H1 (cell line): ENCODE measurements at regions not wholly inside any gene's neighbourhood (a gene's known extent, or its start where the extent isn't known, plus 50 kb on each side); places are given as distances from the start of the nearest gene placed in this dataset.

ENCODE experiments used
- CTCF ChIA-PET: fragments of 300-600 bp; sonication (Branson Sonifier 250); formaldehyde crosslinking; loops from one replicate; lab custom pipeline; 2021; ENCODE audit not compliant: partially characterized antibody; lab: Charles Lee
- POLR2A ChIA-PET: fragments of 300-600 bp; sonication (Branson Sonifier 250); formaldehyde crosslinking; loops from one replicate; lab custom pipeline; 2021; ENCODE audit warnings: inconsistent platforms; ENCODE audit not compliant: partially characterized antibody; lab: Charles Lee
- DNase-seq, 2 experiments: peaks; one replicate each; pipeline versions ENCODE4 v3.0.0 to v3.0.0-alpha.2; 2010 to 2022; ENCODE audit warnings: low spot score in 2 of 2, low read depth in 1 of 2, mixed read lengths in 1 of 2
- FAIRE-seq: peaks from 2 replicates; lab custom pipeline; 2011; peaks lifted over from hg19 to GRCh38; lab: Jason Lieb, UNC
- H2AFZ ChIP-seq: 2 replicates; pipeline ENCODE4 v1.8.1; 2012; ENCODE audit warnings: low read length, inconsistent platforms
- H2AK5ac ChIP-seq: 2 replicates; pipeline ENCODE4 v1.6.1; 2013; ENCODE audit warnings: low read depth, low read length
- H2BK120ac ChIP-seq: replicated peaks from 2 replicates; pipeline ENCODE3; 2013; ENCODE audit warnings: low read depth, low read length, inconsistent platforms
- H2BK12ac ChIP-seq: 2 replicates; pipeline ENCODE4 v1.6.1; 2013; ENCODE audit warnings: low read depth, low read length
- H2BK15ac ChIP-seq: 2 replicates; pipeline ENCODE4 v1.6.1; 2013; ENCODE audit warnings: low read length
- H2BK20ac ChIP-seq: 2 replicates; pipeline ENCODE4 v1.6.1; 2013; ENCODE audit warnings: low read length
- H2BK5ac ChIP-seq: 2 replicates; pipeline ENCODE4 v1.6.1; 2013; ENCODE audit warnings: low read depth, low read length
- H3K14ac ChIP-seq: 2 replicates; pipeline ENCODE4 v1.6.1; 2013; ENCODE audit warnings: inconsistent platforms; ENCODE audit not compliant: insufficient read length
- H3K18ac ChIP-seq: 2 replicates; pipeline ENCODE4 v1.6.1; 2013; ENCODE audit warnings: low read length; ENCODE audit errors: extremely low read depth
- H3K23ac ChIP-seq: 2 replicates; pipeline ENCODE4 v1.6.1; 2013; ENCODE audit warnings: inconsistent platforms; ENCODE audit not compliant: insufficient read length
- H3K23me2 ChIP-seq: 2 replicates; pipeline ENCODE4 v1.6.1; 2013; ENCODE audit warnings: low read depth, low read length
- H3K27ac ChIP-seq: 2 replicates; pipeline ENCODE4 v1.6.1; 2011; ENCODE audit warnings: low read depth, low read length, inconsistent platforms
- H3K27me3 ChIP-seq, 4 experiments: replicated peaks in 1 of 4; 1 replicate in 1 of 4; 2 replicates in 3 of 4; pipeline versions ENCODE4 v1.6.1 to v1.8.1; 2011 to 2013; ENCODE audit warnings: low read length in 3 of 4, mild to moderate bottlenecking in 3 of 4, inconsistent platforms in 2 of 4, mixed read lengths in 2 of 4, moderate library complexity in 1 of 4; ENCODE audit not compliant: control insufficient read depth in 3 of 4, insufficient read depth in 3 of 4; ENCODE audit errors: extremely low read depth in 1 of 4
- H3K36me3 ChIP-seq, 4 experiments: 2 replicates each; pipeline versions ENCODE4 v1.6.1 to v1.8.1; 2011 to 2013; ENCODE audit warnings: mild to moderate bottlenecking in 4 of 4, low read length in 3 of 4, moderate library complexity in 2 of 4, control low read depth in 1 of 4, inconsistent platforms in 1 of 4; ENCODE audit not compliant: insufficient read depth in 4 of 4, control insufficient read depth in 2 of 4
- H3K4ac ChIP-seq: replicated peaks from 2 replicates; pipeline ENCODE3; 2013; ENCODE audit warnings: low read length, low read depth, mixed read lengths, inconsistent platforms; ENCODE audit not compliant: insufficient read length
- H3K4me1 ChIP-seq, 4 experiments: replicated peaks in 1 of 4; 1 replicate in 1 of 4; 2 replicates in 3 of 4; pipeline versions ENCODE4 v1.6.1 to v1.8.1; 2011 to 2013; ENCODE audit warnings: low read length in 3 of 4, inconsistent platforms in 2 of 4, mixed read lengths in 1 of 4; ENCODE audit not compliant: insufficient read depth in 4 of 4, control insufficient read depth in 3 of 4
- H3K4me2 ChIP-seq, 2 experiments: 2 replicates each; pipeline versions ENCODE4 v1.6.1 to v1.8.1; 2011 to 2013; ENCODE audit warnings: low read depth in 2 of 2, low read length in 2 of 2, control low read depth in 1 of 2, inconsistent platforms in 1 of 2, mild to moderate bottlenecking in 1 of 2; ENCODE audit not compliant: insufficient read depth in 1 of 2
- H3K4me3 ChIP-seq, 4 experiments: fragments of 200-600, 300-600 bp in 1 of 4; sonication (generic), shearing (Covaris generic), sonication (Bioruptor Twin) in 1 of 4; 2 replicates each; pipeline versions ENCODE4 v1.5.1 to v1.8.1; 2011 to 2016; ENCODE audit warnings: low read length in 4 of 4, low read depth in 3 of 4, control low read depth in 2 of 4, inconsistent platforms in 2 of 4, mild to moderate bottlenecking in 2 of 4, mixed read lengths in 1 of 4, moderate library complexity in 1 of 4; ENCODE audit not compliant: insufficient read depth in 2 of 4; ENCODE audit errors: extremely low read depth in 1 of 4
- H3K56ac ChIP-seq: replicated peaks from 2 replicates; pipeline ENCODE3; 2013; ENCODE audit warnings: low read depth, mild to moderate bottlenecking, mixed read lengths, low read length, inconsistent platforms; ENCODE audit not compliant: insufficient read length
- H3K79me1 ChIP-seq: 2 replicates; pipeline ENCODE4 v1.6.1; 2013; ENCODE audit warnings: low read depth, low read length, control low read depth
- H3K79me2 ChIP-seq, 2 experiments: 2 replicates each; pipeline versions ENCODE4 v1.6.1 to v1.8.1; 2012 to 2013; ENCODE audit warnings: low read length in 2 of 2, mild to moderate bottlenecking in 2 of 2, inconsistent platforms in 1 of 2; ENCODE audit not compliant: insufficient read depth in 2 of 2, control insufficient read depth in 1 of 2
- H3K9ac ChIP-seq, 4 experiments: replicated peaks in 1 of 4; 1 replicate in 1 of 4; 2 replicates in 3 of 4; pipeline versions ENCODE4 v1.6.1 to v1.8.1; 2011 to 2013; ENCODE audit warnings: low read depth in 3 of 4, low read length in 3 of 4, control low read depth in 2 of 4, mild to moderate bottlenecking in 2 of 4, moderate library complexity in 2 of 4, inconsistent platforms in 1 of 4; ENCODE audit errors: extremely low read depth in 1 of 4
- H3K9me3 ChIP-seq, 2 experiments: 2 replicates each; pipeline versions ENCODE4 v1.6.1 to v1.8.1; 2012 to 2013; ENCODE audit warnings: mild to moderate bottlenecking in 2 of 2, moderate library complexity in 2 of 2, control low read depth in 1 of 2, inconsistent platforms in 1 of 2, low read depth in 1 of 2, low read length in 1 of 2, mixed read lengths in 1 of 2; ENCODE audit not compliant: insufficient read depth in 2 of 2
- H4K20me1 ChIP-seq, 2 experiments: replicated peaks in 1 of 2; 2 replicates each; pipeline versions ENCODE3 to v1.8.1; 2011 to 2013; ENCODE audit warnings: inconsistent platforms in 2 of 2, low read length in 2 of 2, mild to moderate bottlenecking in 1 of 2; ENCODE audit not compliant: insufficient read depth in 2 of 2, control insufficient read depth in 1 of 2
- H4K5ac ChIP-seq: 2 replicates; pipeline ENCODE4 v1.6.1; 2013; ENCODE audit warnings: low read length, low read depth, mixed read lengths, inconsistent platforms; ENCODE audit not compliant: insufficient read length
- H4K8ac ChIP-seq: 2 replicates; pipeline ENCODE4 v1.8.0; 2013; ENCODE audit warnings: mild to moderate bottlenecking, moderate library complexity, low read length, inconsistent platforms; ENCODE audit not compliant: insufficient read depth; ENCODE audit errors: extremely low read depth
- H4K91ac ChIP-seq: replicated peaks from 2 replicates; pipeline ENCODE3; 2013; ENCODE audit warnings: low read length, mixed read lengths, inconsistent platforms; ENCODE audit not compliant: insufficient read length
- CHD1 ChIP-seq: IDR thresholded peaks from 2 replicates; pipeline ENCODE4 v1.6.1; 2012; ENCODE audit warnings: low read depth, low read length, improper control_type of control experiment
- EP300 ChIP-seq, 2 experiments: IDR thresholded peaks; 1 replicate in 1 of 2; 2 replicates in 1 of 2; pipeline ENCODE4 v1.6.1; 2011 to 2012; ENCODE audit warnings: low read depth in 2 of 2, low read length in 2 of 2, mild to moderate bottlenecking in 2 of 2, borderline replicate concordance in 1 of 2, inconsistent platforms in 1 of 2, moderate library complexity in 1 of 2
- EZH2 ChIP-seq: fragments of 200-600 bp; sonication (generic); IDR thresholded peaks from 2 replicates; pipeline ENCODE4 v1.7.1; 2012; ENCODE audit warnings: low read depth, mild to moderate bottlenecking, moderate library complexity, low read length, inconsistent platforms; ENCODE audit not compliant: severe bottlenecking
- FOSL1 ChIP-seq: IDR thresholded peaks from 2 replicates; pipeline ENCODE4 v1.6.1; 2011; ENCODE audit warnings: mild to moderate bottlenecking, low read depth, low read length, moderate library complexity; ENCODE audit not compliant: insufficient read depth
- JUN ChIP-seq: IDR thresholded peaks from 2 replicates; pipeline ENCODE4 v1.6.1; 2011; ENCODE audit warnings: low read depth, mild to moderate bottlenecking, improper control_type of control experiment, low read length
- KDM5A ChIP-seq: fragments of 200-600 bp; IDR thresholded peaks from 2 replicates; pipeline ENCODE4 v1.7.1; 2012; ENCODE audit warnings: mild to moderate bottlenecking, low read length, inconsistent platforms, mixed read lengths
- NRF1 ChIP-seq: IDR thresholded peaks from 2 replicates; pipeline ENCODE4 v1.6.1; 2011; ENCODE audit warnings: mild to moderate bottlenecking, low read depth, low read length, improper control_type of control experiment
- PHF8 ChIP-seq: fragments of 200-600 bp; sonication (generic); conservative IDR thresholded peaks from 2 replicates; pipeline ENCODE4 v1.7.1; 2012; ENCODE audit warnings: low read depth, mild to moderate bottlenecking, inconsistent platforms, low read length, moderate library complexity
- POLR2A ChIP-seq, 2 experiments: IDR thresholded peaks; 1 replicate in 1 of 2; 2 replicates in 1 of 2; pipeline ENCODE4 v1.6.1; 2011; ENCODE audit warnings: low read depth in 2 of 2, low read length in 2 of 2, mild to moderate bottlenecking in 2 of 2; ENCODE audit errors: control extremely low read depth in 1 of 2
- SIN3A ChIP-seq, 2 experiments: IDR thresholded peaks in 1 of 2; conservative IDR thresholded peaks in 1 of 2; 2 replicates each; pipeline ENCODE4 v1.6.1; 2011 to 2012; ENCODE audit warnings: low read length in 2 of 2, improper control_type of control experiment in 1 of 2, low read depth in 1 of 2, mild to moderate bottlenecking in 1 of 2
- SP4 ChIP-seq: IDR thresholded peaks from 2 replicates; pipeline ENCODE4 v1.6.1; 2012; ENCODE audit warnings: low read length, inconsistent platforms
- ZNF274 ChIP-seq: IDR thresholded peaks from 2 replicates; pipeline ENCODE4 v1.7.0; 2012; ENCODE audit warnings: low read length, borderline replicate concordance; ENCODE audit errors: extremely low read depth
- WGBS, 2 experiments: shearing (Covaris generic) in 1 of 2; methylation state at CpG; one replicate each; pipeline versions ENCODE4 v1.1.6 to v1.1.7; 2013 to 2015; ENCODE audit warnings: low lambda C conversion rate in 2 of 2, mixed read lengths in 2 of 2, inconsistent platforms in 1 of 2, low coverage in 1 of 2, missing lambda C conversion rate in 1 of 2; ENCODE audit not compliant: insufficient replicate concordance in 2 of 2, insufficient coverage in 1 of 2, insufficient read length in 1 of 2; ENCODE audit errors: extremely low coverage in 1 of 2, missing lambda C conversion rate in 1 of 2; 5-methylcytosine and 5-hydroxymethylcytosine counted together
- TF ChIP-seq, protein P1 (sequence below): IDR thresholded peaks from 2 replicates; pipeline ENCODE4 v1.6.1; 2012; ENCODE audit warnings: inconsistent platforms
- TF ChIP-seq, protein P2 (sequence below): IDR thresholded peaks from 2 replicates; pipeline ENCODE4 v1.6.1; 2012; ENCODE audit warnings: inconsistent platforms

DNA sequence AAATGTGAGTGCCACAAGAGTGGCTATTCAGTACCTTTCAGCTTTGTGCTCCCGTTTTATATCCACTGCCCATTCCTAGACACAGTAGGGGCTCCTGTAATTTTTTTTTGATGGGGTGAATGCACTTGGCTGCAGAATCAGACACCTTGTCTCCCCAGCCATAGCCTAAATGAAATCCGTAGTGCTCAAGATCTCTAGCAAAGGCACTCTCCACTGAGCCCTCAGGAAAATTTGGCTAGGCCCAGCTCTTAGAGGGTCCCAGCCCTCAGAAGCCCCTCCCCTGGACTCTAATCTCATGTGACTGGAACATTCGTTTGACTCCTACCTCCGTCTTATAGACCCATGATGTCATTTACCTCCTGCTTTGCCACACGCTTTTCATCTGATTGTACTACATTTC is 323.9 kb downstream of the SMAD2 start:
- H3K4me1 ChIP-seq = no peaks in the 10 kb centered on the region; a peak in 1 of 7 replicates
- H3K23ac ChIP-seq = no peak overlapping the region
- H3K4me3 ChIP-seq = no peak overlapping the region
- H3K56ac ChIP-seq = no peak overlapping the region
- H3K18ac ChIP-seq = no peak overlapping the region
- no peak overlapping the region for H2BK5ac ChIP-seq
- no peaks in the 10 kb centered on the region for H3K9me3 ChIP-seq
- H3K14ac ChIP-seq = no peak overlapping the region
- no peak overlapping the region for H4K8ac ChIP-seq
- no peak overlapping the region for H4K91ac ChIP-seq
- no peak overlapping the region for H3K27ac ChIP-seq
- no peak overlapping the region for H2BK20ac ChIP-seq
- no peak overlapping the region for H2BK120ac ChIP-seq
- FAIRE-seq (no peak), DNase-seq (peak in 1 of 2 experiments; percentile 13)
- H2AFZ ChIP-seq = no peak overlapping the region
- no peak overlapping the region for H3K4me2 ChIP-seq
- no peak overlapping the region for H3K9ac ChIP-seq
- H3K27me3 ChIP-seq = no peaks in the 10 kb centered on the region
- H2BK12ac ChIP-seq = no peak overlapping the region
- no peaks in the 10 kb centered on the region for H3K36me3 ChIP-seq
- no peak overlapping the region for H3K4ac ChIP-seq
- no peaks in the 10 kb centered on the region for H3K79me2 ChIP-seq
- ChIA-PET POLR2A (no interaction called here), CTCF (interaction anchor here (2.5 kb wide), 1 partner anchor 10 kb away, joined by 9 read pairs; no protein-coding TSS in a partner anchor)
- no peak overlapping the region for H2AK5ac ChIP-seq
- no peak overlapping the region for H4K5ac ChIP-seq
- H3K23me2 ChIP-seq = no peaks in the 10 kb centered on the region
- no peaks in the 10 kb centered on the region for H3K79me1 ChIP-seq
- WGBS, 2 experiments = 84% methylated on average over 5 of the region's 5 CpGs; no CpG with 5 or more reads in 1 of the 2 experiments
- no peaks in the 10 kb centered on the region for H4K20me1 ChIP-seq
- no peak overlapping the region for H2BK15ac ChIP-seq
- TF ChIP-seq, protein P1, sequence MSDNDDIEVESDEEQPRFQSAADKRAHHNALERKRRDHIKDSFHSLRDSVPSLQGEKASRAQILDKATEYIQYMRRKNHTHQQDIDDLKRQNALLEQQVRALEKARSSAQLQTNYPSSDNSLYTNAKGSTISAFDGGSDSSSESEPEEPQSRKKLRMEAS = no peak
- TF ChIP-seq ZNF274 = no peak
- TF ChIP-seq NRF1 = no peak
- no peak for TF ChIP-seq KDM5A
- TF ChIP-seq SIN3A (conservative IDR thresholded peaks at IDR 0.05 in 1 of 2, IDR thresholded peaks at IDR 0.05 in 1 of 2; ENCODE audit: low read depth in 1 of 2, low read length in 2 of 2) = no peak
- TF ChIP-seq, protein P2, sequence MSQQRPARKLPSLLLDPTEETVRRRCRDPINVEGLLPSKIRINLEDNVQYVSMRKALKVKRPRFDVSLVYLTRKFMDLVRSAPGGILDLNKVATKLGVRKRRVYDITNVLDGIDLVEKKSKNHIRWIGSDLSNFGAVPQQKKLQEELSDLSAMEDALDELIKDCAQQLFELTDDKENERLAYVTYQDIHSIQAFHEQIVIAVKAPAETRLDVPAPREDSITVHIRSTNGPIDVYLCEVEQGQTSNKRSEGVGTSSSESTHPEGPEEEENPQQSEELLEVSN = no peak
- TF ChIP-seq FOSL1 = no peak
- TF ChIP-seq PHF8 = no peak
- TF ChIP-seq EP300 (IDR thresholded peaks at IDR 0.05; ENCODE audit: borderline replicate concordance in 1 of 2, low read depth in 2 of 2, low read length in 2 of 2) = no peak
- TF ChIP-seq SP4 = no peak
- TF ChIP-seq JUN = no peak
- no peak for TF ChIP-seq CHD1
- TF ChIP-seq EZH2 = no peak
- TF ChIP-seq POLR2A (IDR thresholded peaks at IDR 0.05; ENCODE audit: control extremely low read depth in 1 of 2, low read depth in 2 of 2, low read length in 2 of 2) = no peak
